H9 (cell line): ENCODE measurements at regions not wholly inside any gene's neighbourhood (a gene's known extent, or its start where the extent isn't known, plus 50 kb on each side); places are given as distances from the start of the nearest gene placed in this dataset.

Source experiments
- DNase-seq: peaks from one replicate; pipeline ENCODE4 v3.0.0-alpha.2; 2017
- H2AFZ ChIP-seq: one replicate; pipeline ENCODE4 v1.6.1; 2013; ENCODE audit warnings: mild to moderate bottlenecking, low read length, control low read depth, moderate library complexity
- H2AK5ac ChIP-seq: 2 replicates; pipeline ENCODE4 v1.6.1; 2013; ENCODE audit warnings: low read length, control low read depth, mixed read lengths; ENCODE audit not compliant: insufficient read length
- H2BK120ac ChIP-seq: one replicate; pipeline ENCODE4 v1.6.1; 2013; ENCODE audit warnings: low read depth, mild to moderate bottlenecking, low read length, control low read depth, inconsistent platforms; ENCODE audit not compliant: poor library complexity, severe bottlenecking
- H2BK12ac ChIP-seq: 2 replicates; pipeline ENCODE4 v1.6.1; 2013; ENCODE audit warnings: low read length, control low read depth, mixed read lengths, low read depth; ENCODE audit not compliant: insufficient read length
- H2BK15ac ChIP-seq: 2 replicates; pipeline ENCODE4 v1.6.1; 2013; ENCODE audit warnings: low read depth, low read length, control low read depth
- H2BK20ac ChIP-seq: one replicate; pipeline ENCODE4 v1.6.1; 2013; ENCODE audit warnings: low read depth, mild to moderate bottlenecking, low read length, control low read depth, inconsistent platforms; ENCODE audit not compliant: poor library complexity, severe bottlenecking
- H2BK5ac ChIP-seq: 2 replicates; pipeline ENCODE4 v1.6.1; 2013; ENCODE audit warnings: low read length, control low read depth, mixed read lengths; ENCODE audit not compliant: insufficient read length
- H3K14ac ChIP-seq: 2 replicates; pipeline ENCODE4 v1.6.1; 2013; ENCODE audit warnings: low read length, control low read depth; ENCODE audit not compliant: insufficient read depth
- H3K18ac ChIP-seq: 2 replicates; pipeline ENCODE4 v1.6.1; 2013; ENCODE audit warnings: low read depth, mild to moderate bottlenecking, mixed read lengths, low read length, control low read depth; ENCODE audit not compliant: insufficient read length
- H3K23ac ChIP-seq: 2 replicates; pipeline ENCODE4 v1.6.1; 2013; ENCODE audit warnings: low read length, control low read depth, mixed read lengths, low read depth; ENCODE audit not compliant: insufficient read length
- H3K23me2 ChIP-seq: 2 replicates; pipeline ENCODE4 v1.6.1; 2013; ENCODE audit warnings: low read depth, mild to moderate bottlenecking, mixed read lengths, low read length, control low read depth; ENCODE audit not compliant: insufficient read length, poor library complexity, severe bottlenecking
- H3K27ac ChIP-seq: 2 replicates; pipeline ENCODE4 v1.5.1; 2013; ENCODE audit warnings: low read length, control low read depth, mixed read lengths, low read depth; ENCODE audit not compliant: insufficient read length
- H3K27me3 ChIP-seq: 2 replicates; pipeline ENCODE4 v1.6.1; 2013; ENCODE audit warnings: low read length, control low read depth, inconsistent platforms; ENCODE audit not compliant: insufficient read depth
- H3K4ac ChIP-seq: 2 replicates; pipeline ENCODE4 v1.6.1; 2013; ENCODE audit warnings: low read depth, mild to moderate bottlenecking, control low read depth, inconsistent platforms, low read length, moderate library complexity
- H3K4me1 ChIP-seq: 2 replicates; pipeline ENCODE4 v1.6.1; 2013; ENCODE audit warnings: low read length, control low read depth, inconsistent platforms; ENCODE audit not compliant: insufficient read depth
- H3K4me2 ChIP-seq: 2 replicates; pipeline ENCODE4 v1.6.1; 2013; ENCODE audit warnings: low read length, control low read depth, mixed read lengths; ENCODE audit not compliant: insufficient read length, insufficient read depth
- H3K56ac ChIP-seq: 2 replicates; pipeline ENCODE4 v1.6.1; 2013; ENCODE audit warnings: low read depth, mild to moderate bottlenecking, mixed read lengths, low read length, control low read depth; ENCODE audit not compliant: insufficient read length
- H3K79me1 ChIP-seq: 2 replicates; pipeline ENCODE4 v1.6.1; 2013; ENCODE audit warnings: low read depth, mild to moderate bottlenecking, moderate library complexity, low read length, control low read depth, inconsistent platforms; ENCODE audit not compliant: insufficient read depth, poor library complexity, severe bottlenecking
- H3K79me2 ChIP-seq: 2 replicates; pipeline ENCODE4 v1.6.1; 2013; ENCODE audit warnings: low read length, control low read depth, inconsistent platforms; ENCODE audit not compliant: insufficient read depth
- H3K9ac ChIP-seq: 2 replicates; pipeline ENCODE4 v1.6.1; 2013; ENCODE audit warnings: low read length, control low read depth, mixed read lengths; ENCODE audit not compliant: insufficient read length; ENCODE audit errors: extremely low read depth
- H3K9me3 ChIP-seq: one replicate; pipeline ENCODE4 v1.6.1; 2013; ENCODE audit warnings: low read depth, low read length, inconsistent platforms; ENCODE audit not compliant: control insufficient read depth
- H3T11ph ChIP-seq: one replicate; pipeline ENCODE4 v1.6.1; 2013; ENCODE audit warnings: mild to moderate bottlenecking, low read length, control low read depth, inconsistent platforms
- H4K20me1 ChIP-seq: one replicate; pipeline ENCODE4 v1.6.1; 2013; ENCODE audit not compliant: control insufficient read depth, insufficient read length, insufficient read depth
- H4K5ac ChIP-seq: 2 replicates; pipeline ENCODE4 v1.6.1; 2013; ENCODE audit warnings: low read depth, mild to moderate bottlenecking, mixed read lengths, low read length, control low read depth; ENCODE audit not compliant: insufficient read length
- H4K8ac ChIP-seq: replicated peaks from 2 replicates; pipeline ENCODE4 v1.6.1; 2013; ENCODE audit warnings: low read length, control low read depth, mixed read lengths, low read depth; ENCODE audit not compliant: insufficient read length
- H4K91ac ChIP-seq: 2 replicates; pipeline ENCODE4 v1.6.1; 2013; ENCODE audit warnings: low read depth, mild to moderate bottlenecking, moderate library complexity, mixed read lengths, low read length, control low read depth; ENCODE audit not compliant: insufficient read length
- H3K27ac Mint-ChIP-seq, 3 experiments: 2 replicates in 2 of 3; 3 replicates in 1 of 3; pipeline ENCODE4 v1.8.0; 2020 to 2021; ENCODE audit warnings: mixed read lengths in 3 of 3, mild to moderate bottlenecking in 1 of 3, moderate library complexity in 1 of 3
- H3K27me3 Mint-ChIP-seq: 2 replicates; pipeline ENCODE4 v1.8.0; 2021; ENCODE audit warnings: low read depth, mild to moderate bottlenecking, moderate library complexity, mixed read lengths
- H3K36me3 Mint-ChIP-seq, 3 experiments: 2 replicates in 2 of 3; 3 replicates in 1 of 3; pipeline ENCODE4 v1.8.0; 2020 to 2021; ENCODE audit warnings: low read depth in 3 of 3, mixed read lengths in 3 of 3; ENCODE audit not compliant: insufficient read depth in 1 of 3
- H3K4me1 Mint-ChIP-seq, 2 experiments: 2 replicates each; pipeline ENCODE4 v1.8.0; 2020; ENCODE audit warnings: mixed read lengths in 2 of 2
- H3K4me3 Mint-ChIP-seq, 2 experiments: 2 replicates in 1 of 2; 3 replicates in 1 of 2; pipeline ENCODE4 v1.8.0; 2020 to 2021; ENCODE audit warnings: mild to moderate bottlenecking in 2 of 2, mixed read lengths in 2 of 2, moderate library complexity in 1 of 2
- H3K9me3 Mint-ChIP-seq, 2 experiments: 2 replicates in 1 of 2; 3 replicates in 1 of 2; pipeline ENCODE4 v1.8.0; 2020; ENCODE audit warnings: mild to moderate bottlenecking in 2 of 2, mixed read lengths in 2 of 2, moderate library complexity in 1 of 2
- WGBS: extraction: QIAGEN DNeasy Blood & Tissue Kit; methylation state at CpG from one replicate; pipeline ENCODE4 v1.1.7; 2013; ENCODE audit warnings: missing lambda C conversion rate, low lambda C conversion rate, mixed read lengths; ENCODE audit not compliant: insufficient read length; ENCODE audit errors: extremely low coverage; 5-methylcytosine and 5-hydroxymethylcytosine counted together
- TF ChIP-seq, protein P1 (sequence below): fragments of 200-600 bp; sonication (generic); conservative IDR thresholded peaks from 3 replicates; pipeline ENCODE4 v1.8.0; 2021; ENCODE audit warnings: antibody characterized with exemption, mild to moderate bottlenecking

DNA sequence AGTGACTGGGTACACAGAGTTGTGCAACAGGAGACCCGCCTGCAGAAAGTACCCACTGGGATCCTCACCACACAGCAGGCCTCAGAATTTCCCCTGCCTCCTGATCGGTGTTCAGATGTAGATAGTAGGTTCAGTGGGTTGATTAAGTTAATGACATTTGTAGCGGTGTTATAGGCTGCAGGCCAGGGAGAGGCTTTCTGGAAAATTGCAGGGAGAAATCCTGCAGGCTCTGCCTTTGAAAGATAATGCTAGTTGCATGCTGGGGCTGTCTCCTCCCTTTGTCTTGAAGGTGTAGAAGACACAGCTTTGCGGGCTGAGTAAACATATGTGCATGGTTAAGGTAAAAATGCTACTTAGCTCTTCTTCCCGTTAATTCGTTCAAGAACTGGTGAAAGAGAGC is 406.3 kb upstream of the RBFOX1 start:
- H2BK5ac ChIP-seq, result no peak overlapping the region
- H3K27me3 Mint-ChIP-seq, result no peaks in the 10 kb centered on the region; the same call in 1 of the 2 replicates
- H3K79me2 ChIP-seq, result no peaks in the 10 kb centered on the region
- no CpG with 5 or more reads among the region's 6 CpGs for WGBS
- H2AK5ac ChIP-seq, result no peak overlapping the region
- H4K20me1 ChIP-seq, result no peaks in the 10 kb centered on the region
- no peak overlapping the region for H2BK120ac ChIP-seq
- no peaks in the 10 kb centered on the region for H3K4me1 ChIP-seq
- peaks cover 0 to 1% of the 10 kb centered on the region in 2 experiments; a peak in 2 of 5 replicates for H3K9me3 Mint-ChIP-seq
- H3K36me3 Mint-ChIP-seq, result peaks cover 0 to 2% (median 2%) of the 10 kb centered on the region in 3 experiments; a peak in 3 of 7 replicates
- no peaks in the 10 kb centered on the region for H3K9me3 ChIP-seq
- no peaks in the 10 kb centered on the region for H3K79me1 ChIP-seq
- no peak overlapping the region for H4K91ac ChIP-seq
- H3K18ac ChIP-seq, result no peak overlapping the region
- no peak overlapping the region for H2AFZ ChIP-seq
- no peaks in the 10 kb centered on the region for H3K27me3 ChIP-seq
- no peak overlapping the region for H2BK15ac ChIP-seq
- no peak for DNase-seq
- H2BK12ac ChIP-seq, result no peak overlapping the region
- no peak overlapping the region for H3K4me2 ChIP-seq
- H2BK20ac ChIP-seq, result no peak overlapping the region
- H4K8ac ChIP-seq, result no peak overlapping the region
- H3K23ac ChIP-seq, result no peak overlapping the region
- TF ChIP-seq, protein P1, sequence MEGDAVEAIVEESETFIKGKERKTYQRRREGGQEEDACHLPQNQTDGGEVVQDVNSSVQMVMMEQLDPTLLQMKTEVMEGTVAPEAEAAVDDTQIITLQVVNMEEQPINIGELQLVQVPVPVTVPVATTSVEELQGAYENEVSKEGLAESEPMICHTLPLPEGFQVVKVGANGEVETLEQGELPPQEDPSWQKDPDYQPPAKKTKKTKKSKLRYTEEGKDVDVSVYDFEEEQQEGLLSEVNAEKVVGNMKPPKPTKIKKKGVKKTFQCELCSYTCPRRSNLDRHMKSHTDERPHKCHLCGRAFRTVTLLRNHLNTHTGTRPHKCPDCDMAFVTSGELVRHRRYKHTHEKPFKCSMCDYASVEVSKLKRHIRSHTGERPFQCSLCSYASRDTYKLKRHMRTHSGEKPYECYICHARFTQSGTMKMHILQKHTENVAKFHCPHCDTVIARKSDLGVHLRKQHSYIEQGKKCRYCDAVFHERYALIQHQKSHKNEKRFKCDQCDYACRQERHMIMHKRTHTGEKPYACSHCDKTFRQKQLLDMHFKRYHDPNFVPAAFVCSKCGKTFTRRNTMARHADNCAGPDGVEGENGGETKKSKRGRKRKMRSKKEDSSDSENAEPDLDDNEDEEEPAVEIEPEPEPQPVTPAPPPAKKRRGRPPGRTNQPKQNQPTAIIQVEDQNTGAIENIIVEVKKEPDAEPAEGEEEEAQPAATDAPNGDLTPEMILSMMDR, result no peak
- no peak overlapping the region for H3K4ac ChIP-seq
- no peak overlapping the region for H3K14ac ChIP-seq
- peaks cover 36 to 45% of the 10 kb centered on the region in 2 experiments for H3K4me1 Mint-ChIP-seq
- H3K23me2 ChIP-seq, result no peaks in the 10 kb centered on the region
- no peak overlapping the region for H3K4me3 Mint-ChIP-seq
- H3K27ac Mint-ChIP-seq, result peak overlapping the region; percentile 16 to 90 (median 59); a peak in 4 of 7 replicates
- H3K56ac ChIP-seq, result no peak overlapping the region
- H3K27ac ChIP-seq, result no peak overlapping the region
- no peak overlapping the region for H3T11ph ChIP-seq
- no peak overlapping the region for H4K5ac ChIP-seq
- no peak overlapping the region for H3K9ac ChIP-seq
